ENCODE measurements at regions not wholly inside any gene's neighbourhood (a gene's known extent, or its start where the extent isn't known, plus 50 kb on each side); places are given as distances from the start of the nearest gene placed in this dataset.

GRCh38 chr12:33672836-33673577, 233.4 kb upstream of the SYT10 start:
- no peak for TF ChIP-seq CTCF (IDR thresholded peaks at IDR 0.05)
- intact Hi-C loops (cut with DNase I) = no loop called here
- no peaks in the 10 kb centered on the region for H3K36me3 ChIP-seq
- peaks cover 0 to 2% of the 10 kb centered on the region in 2 donors for H3K9me3 ChIP-seq
- no peaks in the 10 kb centered on the region for H3K27me3 ChIP-seq
- ATAC-seq (no peak), DNase-seq (no peak)
- no peaks in the 10 kb centered on the region for H3K4me1 ChIP-seq
- no peak overlapping the region for H3K27ac ChIP-seq
- H3K4me3 ChIP-seq = no peak overlapping the region

GRCh38 chr12:33676866-33677265, 237.2 kb upstream of the SYT10 start:
- Histone ChIP-seq H3K36me3 (no peaks in the 10 kb centered on the region), H3K9me3 (no peaks in the 10 kb centered on the region), H3K27ac (no peak overlapping the region), H3K27me3 (no peaks in the 10 kb centered on the region), H3K4me3 (no peak overlapping the region), H3K4me1 (no peaks in the 10 kb centered on the region)
- ATAC-seq (no peak), DNase-seq (no peak)
- intact Hi-C loops (cut with DNase I) = no loop called here
- no peak for TF ChIP-seq CTCF (IDR thresholded peaks at IDR 0.05)

DNA sequence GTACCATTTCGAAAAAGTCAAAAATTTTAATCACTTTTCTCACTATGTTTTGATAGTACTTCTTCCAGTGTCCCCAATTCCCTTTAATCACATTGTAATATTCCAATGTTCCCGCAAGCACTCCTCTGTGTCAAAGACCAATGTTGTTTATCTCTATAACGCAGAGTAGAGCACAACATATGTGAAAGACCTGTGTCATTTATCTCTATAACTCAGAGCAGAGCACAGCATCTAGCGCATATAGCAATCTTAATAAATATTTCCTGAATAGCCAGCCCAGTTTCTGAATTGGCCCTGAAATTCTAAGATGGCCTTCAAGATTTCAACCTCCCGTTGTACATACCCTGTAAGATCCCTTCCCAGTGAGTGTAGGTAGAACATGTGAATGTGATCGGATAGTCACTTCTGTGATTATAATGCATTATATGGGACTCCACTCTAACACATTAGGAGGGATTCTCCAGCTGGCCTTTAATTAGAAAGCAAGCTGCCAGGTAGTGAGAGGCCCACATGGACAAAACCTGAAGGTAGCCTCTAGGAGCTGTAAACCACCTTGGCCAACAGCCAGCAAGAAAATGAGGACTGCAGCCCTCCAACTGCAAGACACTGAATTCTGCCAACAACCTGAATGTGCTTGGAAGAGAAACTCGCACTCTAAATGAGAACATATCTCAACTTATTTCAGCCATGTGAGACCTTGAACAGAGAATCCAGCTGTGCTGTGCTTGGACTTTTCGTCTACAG, 238.8 kb upstream of the SYT10 start:
- intact Hi-C loops (cut with DNase I) = no loop called here
- TF ChIP-seq CTCF (IDR thresholded peaks at IDR 0.05) = no peak
- no peak overlapping the region for H3K27ac ChIP-seq
- H3K27me3 ChIP-seq = no peaks in the 10 kb centered on the region
- no peaks in the 10 kb centered on the region for H3K36me3 ChIP-seq
- no peaks in the 10 kb centered on the region for H3K4me1 ChIP-seq
- no peak overlapping the region for H3K4me3 ChIP-seq
- no peaks in the 10 kb centered on the region for H3K9me3 ChIP-seq
- ATAC-seq (no peak), DNase-seq (no peak)

DNA sequence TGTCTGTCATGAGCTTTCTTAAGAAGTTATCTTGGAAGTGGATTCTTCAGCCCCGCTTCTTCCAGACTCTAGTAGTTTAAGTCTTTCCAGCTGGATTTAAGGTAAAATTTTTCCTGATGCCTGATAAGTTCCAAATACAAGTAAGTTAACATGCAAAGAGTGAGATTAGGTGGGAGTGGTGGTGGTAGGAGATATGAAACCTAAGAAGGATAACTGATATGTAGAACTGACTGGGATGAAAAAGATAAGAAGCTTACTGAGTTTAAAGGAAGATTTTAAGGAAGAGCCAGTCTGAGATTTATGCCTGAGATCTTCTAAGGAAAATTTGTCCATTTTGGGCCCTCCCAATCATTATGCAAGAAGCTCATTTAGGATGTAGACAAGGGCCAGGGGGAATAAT, 250.9 kb upstream of the SYT10 start:
- TF ChIP-seq CTCF (IDR thresholded peaks at IDR 0.05) = no peak
- Histone ChIP-seq H3K27ac (no peak overlapping the region), H3K27me3 (no peaks in the 10 kb centered on the region), H3K4me1 (no peaks in the 10 kb centered on the region), H3K36me3 (no peaks in the 10 kb centered on the region), H3K4me3 (no peak overlapping the region), H3K9me3 (peaks cover 0 to 6% of the 10 kb centered on the region in 2 donors)
- DNase-seq (no peak), ATAC-seq (no peak)
- intact Hi-C loops (cut with DNase I) = no loop called here

DNA sequence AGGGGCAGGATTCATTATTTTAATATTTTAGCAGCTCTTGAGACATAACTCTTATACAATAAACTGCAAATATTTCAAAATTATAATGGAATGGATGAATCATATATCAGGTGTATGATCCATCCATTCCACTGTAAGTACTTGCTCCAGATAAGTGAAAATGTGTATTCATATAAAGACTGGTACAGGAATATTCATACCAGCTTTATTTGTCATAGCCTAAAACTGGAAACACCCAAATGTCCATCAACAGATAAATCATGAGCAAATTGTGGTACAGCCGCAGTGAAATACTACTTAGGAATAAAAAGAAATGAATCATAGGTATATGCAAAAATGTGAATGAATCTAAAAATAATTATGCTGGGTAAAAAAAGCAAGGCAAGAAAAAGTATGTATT, 263.6 kb upstream of the SYT10 start:
- Histone ChIP-seq H3K4me3 (no peak overlapping the region), H3K9me3 (peaks cover 0 to 1% of the 10 kb centered on the region in 2 donors), H3K36me3 (no peaks in the 10 kb centered on the region), H3K27ac (no peak overlapping the region), H3K27me3 (no peaks in the 10 kb centered on the region), H3K4me1 (no peaks in the 10 kb centered on the region)
- no peak for TF ChIP-seq CTCF (IDR thresholded peaks at IDR 0.05)
- ATAC-seq (no peak), DNase-seq (no peak)
- intact Hi-C loops (cut with DNase I) = no loop called here

All from left lung (tissue), 4 donors.